ENCODE measurements at regions not wholly inside any gene's neighbourhood (a gene's known extent, or its start where the extent isn't known, plus 50 kb on each side); places are given as distances from the start of the nearest gene placed in this dataset.

DNA sequence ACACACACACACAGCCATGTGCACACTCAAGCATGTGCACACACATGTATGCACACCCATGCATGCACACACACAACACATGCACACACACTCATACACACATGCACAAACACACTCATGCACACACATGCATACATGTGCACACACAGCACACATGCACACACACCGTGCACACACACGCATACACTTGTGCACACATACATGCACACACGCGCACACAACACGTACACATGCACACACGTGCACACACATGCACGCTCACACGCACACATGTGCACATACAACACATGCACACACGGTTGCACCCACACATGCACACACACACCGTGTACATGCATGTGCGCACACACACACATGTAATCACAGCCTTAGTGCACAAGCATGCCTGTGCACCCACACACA lies 230.4 kb upstream of the GSE1 start:
- TF ChIP-seq, protein P1, sequence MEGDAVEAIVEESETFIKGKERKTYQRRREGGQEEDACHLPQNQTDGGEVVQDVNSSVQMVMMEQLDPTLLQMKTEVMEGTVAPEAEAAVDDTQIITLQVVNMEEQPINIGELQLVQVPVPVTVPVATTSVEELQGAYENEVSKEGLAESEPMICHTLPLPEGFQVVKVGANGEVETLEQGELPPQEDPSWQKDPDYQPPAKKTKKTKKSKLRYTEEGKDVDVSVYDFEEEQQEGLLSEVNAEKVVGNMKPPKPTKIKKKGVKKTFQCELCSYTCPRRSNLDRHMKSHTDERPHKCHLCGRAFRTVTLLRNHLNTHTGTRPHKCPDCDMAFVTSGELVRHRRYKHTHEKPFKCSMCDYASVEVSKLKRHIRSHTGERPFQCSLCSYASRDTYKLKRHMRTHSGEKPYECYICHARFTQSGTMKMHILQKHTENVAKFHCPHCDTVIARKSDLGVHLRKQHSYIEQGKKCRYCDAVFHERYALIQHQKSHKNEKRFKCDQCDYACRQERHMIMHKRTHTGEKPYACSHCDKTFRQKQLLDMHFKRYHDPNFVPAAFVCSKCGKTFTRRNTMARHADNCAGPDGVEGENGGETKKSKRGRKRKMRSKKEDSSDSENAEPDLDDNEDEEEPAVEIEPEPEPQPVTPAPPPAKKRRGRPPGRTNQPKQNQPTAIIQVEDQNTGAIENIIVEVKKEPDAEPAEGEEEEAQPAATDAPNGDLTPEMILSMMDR (IDR thresholded peaks at IDR 0.05): peak in 1 of 7 experiments; percentile 27
- TF ChIP-seq POLR2A (IDR thresholded peaks at IDR 0.05): no peak

Data from body of pancreas (tissue), 4 donors.